GM12875 (cell line): ENCODE measurements at regions not wholly inside any gene's neighbourhood (a gene's known extent, or its start where the extent isn't known, plus 50 kb on each side); places are given as distances from the start of the nearest gene placed in this dataset.
A peak's percentile ranks its signal among the peaks of the same experiment; 100 is the strongest.

Experiments
- H3K4me3 ChIP-seq: one replicate; pipeline ENCODE4 v1.5.1; 2011; ENCODE audit warnings: low read depth, low read length, control low read depth
- TF ChIP-seq, protein P1 (sequence below): IDR thresholded peaks from 2 replicates; pipeline ENCODE4 v1.5.1; 2011; ENCODE audit warnings: low read depth, mild to moderate bottlenecking, control low read depth, inconsistent platforms, low read length, moderate library complexity, borderline replicate concordance; ENCODE audit not compliant: insufficient read depth

DNA sequence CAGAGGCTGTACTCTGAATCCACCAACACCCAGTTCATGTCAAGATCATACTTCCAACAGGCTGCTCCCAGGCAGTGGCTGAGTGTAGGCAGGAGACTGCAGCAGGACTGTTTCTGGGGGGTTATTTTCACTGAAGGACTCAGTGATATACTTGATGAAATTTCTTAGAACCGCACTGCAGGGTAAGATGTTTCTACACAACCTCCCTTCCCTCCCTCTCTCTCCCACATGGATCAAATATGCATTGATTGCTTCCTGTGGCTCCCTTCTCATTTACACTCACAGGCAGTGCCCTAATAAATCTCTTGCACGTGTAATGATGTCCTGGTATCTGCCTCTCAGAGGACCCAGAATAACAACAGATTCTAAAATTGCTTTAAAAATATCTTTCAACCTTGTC lies 251.3 kb upstream of the CCDC179 start:
- H3K4me3 ChIP-seq = no peak overlapping the region
- TF ChIP-seq, protein P1, sequence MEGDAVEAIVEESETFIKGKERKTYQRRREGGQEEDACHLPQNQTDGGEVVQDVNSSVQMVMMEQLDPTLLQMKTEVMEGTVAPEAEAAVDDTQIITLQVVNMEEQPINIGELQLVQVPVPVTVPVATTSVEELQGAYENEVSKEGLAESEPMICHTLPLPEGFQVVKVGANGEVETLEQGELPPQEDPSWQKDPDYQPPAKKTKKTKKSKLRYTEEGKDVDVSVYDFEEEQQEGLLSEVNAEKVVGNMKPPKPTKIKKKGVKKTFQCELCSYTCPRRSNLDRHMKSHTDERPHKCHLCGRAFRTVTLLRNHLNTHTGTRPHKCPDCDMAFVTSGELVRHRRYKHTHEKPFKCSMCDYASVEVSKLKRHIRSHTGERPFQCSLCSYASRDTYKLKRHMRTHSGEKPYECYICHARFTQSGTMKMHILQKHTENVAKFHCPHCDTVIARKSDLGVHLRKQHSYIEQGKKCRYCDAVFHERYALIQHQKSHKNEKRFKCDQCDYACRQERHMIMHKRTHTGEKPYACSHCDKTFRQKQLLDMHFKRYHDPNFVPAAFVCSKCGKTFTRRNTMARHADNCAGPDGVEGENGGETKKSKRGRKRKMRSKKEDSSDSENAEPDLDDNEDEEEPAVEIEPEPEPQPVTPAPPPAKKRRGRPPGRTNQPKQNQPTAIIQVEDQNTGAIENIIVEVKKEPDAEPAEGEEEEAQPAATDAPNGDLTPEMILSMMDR = no peak

DNA sequence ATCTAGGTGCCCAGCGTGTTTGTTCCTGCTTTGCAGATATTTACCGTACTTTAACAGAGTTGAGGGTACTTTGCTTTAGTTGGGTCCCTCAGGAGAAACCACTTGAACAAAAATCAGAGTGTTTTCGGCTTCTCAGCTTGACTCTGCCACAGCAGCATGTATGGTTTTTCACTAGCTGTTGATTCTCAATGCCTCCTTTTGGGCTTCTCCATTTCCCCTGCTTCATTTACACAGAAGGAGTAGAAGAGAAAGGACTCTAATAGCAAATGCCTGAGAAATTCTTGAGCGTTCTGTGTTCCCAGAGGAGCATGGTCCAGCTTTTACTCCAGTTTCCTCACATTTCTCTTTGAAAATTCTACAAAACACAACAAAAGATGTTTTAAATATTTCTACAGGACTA lies 252.1 kb upstream of the CCDC179 start:
- TF ChIP-seq, protein P1 = no peak
- H3K4me3 ChIP-seq = no peak overlapping the region

DNA sequence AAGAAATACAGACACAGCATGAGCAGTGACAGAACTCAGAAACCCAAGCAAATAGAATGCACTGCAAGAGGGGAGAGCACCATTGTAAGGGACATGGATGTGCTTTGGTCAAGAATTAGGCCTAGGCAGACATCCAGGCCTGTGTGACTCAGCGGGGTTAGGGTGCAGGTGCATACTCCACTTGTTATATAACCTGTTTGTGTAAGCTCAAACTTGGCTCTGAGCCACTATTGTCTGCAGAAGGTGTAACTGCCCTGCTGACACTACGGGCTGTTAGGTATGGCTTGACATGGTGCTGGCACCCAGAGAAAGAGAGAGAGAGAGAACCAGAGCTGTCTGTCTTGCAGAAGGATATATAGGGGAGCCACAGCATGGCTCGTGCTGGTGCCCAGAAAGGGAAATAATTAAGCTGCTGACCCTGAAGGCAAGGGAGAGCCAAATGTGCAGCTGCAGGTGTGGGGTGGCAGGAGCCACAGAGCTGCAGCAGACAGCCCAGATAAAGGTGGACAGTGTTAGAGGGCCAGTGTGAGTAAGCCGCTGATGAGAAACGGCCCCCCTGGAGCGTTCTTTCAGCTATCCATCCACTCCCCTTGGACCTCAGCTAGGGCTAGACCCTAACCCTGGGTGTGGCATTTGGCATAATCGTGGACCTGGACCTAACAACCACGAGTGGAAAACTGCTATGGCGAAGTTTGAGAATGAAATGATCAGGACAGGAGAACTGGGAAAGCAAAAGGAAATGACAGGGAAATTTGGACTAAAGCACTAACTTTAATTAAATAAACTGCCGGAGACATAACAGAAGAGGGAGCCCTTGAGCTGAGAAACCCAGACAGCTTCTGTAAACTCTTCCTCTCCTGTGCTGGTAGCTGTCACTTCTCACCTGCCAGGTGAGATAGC lies 253.0 kb upstream of the CCDC179 start:
- TF ChIP-seq, protein P1 = peak; percentile 40

DNA sequence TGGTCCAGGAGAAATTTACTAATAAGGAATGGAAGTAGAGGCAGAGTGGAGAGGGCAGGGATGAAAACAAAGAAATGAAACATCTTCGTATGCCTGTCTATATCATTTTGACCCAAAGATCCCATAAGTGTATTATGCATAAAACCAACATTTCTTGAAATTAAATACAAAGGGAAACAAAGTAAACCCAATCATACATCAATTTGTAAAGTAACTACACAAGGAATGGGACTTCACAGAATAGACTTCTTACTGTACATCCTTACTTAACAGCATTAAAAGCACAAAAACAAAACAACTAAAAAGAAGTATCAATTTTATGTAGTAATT lies 253.6 kb upstream of the CCDC179 start:
- TF ChIP-seq, protein P1 = no peak
- no peak overlapping the region for H3K4me3 ChIP-seq

More for the DNA sequence above, 253.0 kb upstream of the CCDC179 start:
- H3K4me3 ChIP-seq = no peak overlapping the region

DNA sequence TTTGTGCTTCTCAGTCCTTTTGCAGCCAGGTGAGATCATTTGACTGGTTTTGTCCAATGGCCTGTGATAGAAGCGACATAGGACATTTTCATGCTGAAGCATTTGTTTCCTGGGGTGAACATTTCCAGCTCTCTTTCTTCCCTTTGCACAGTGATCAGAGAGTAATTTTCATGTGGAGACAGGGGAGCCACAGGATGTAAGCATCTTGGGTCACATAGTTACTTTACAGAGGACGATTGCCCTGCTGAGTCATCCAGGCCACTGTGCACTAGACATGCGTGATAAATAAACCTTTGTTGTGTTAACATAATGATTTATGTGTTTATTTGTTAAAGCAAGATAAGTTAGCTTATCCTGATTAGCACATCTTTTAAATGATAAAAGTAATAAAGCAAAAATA lies 263.5 kb upstream of the CCDC179 start:
- TF ChIP-seq, protein P1 = no peak
- no peak overlapping the region for H3K4me3 ChIP-seq

DNA sequence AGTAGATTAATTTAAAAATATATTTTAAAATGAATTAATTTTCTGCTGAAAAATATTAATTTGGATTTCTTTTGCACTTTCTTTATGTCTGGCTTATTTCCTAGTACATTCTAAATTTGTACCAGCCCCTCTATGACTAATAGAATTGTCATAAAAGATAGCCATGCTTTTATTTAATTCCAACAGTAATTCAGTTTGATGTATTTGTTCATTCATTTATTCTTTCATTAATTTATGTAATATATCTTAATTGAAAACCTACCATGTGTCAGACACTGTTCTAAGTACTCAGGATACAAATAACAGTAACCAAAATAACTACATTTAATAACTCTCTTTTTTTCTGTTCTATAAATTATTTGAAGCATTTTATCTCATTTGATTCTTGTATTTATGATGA lies 264.0 kb upstream of the CCDC179 start:
- no peak overlapping the region for H3K4me3 ChIP-seq
- TF ChIP-seq, protein P1 = no peak

DNA sequence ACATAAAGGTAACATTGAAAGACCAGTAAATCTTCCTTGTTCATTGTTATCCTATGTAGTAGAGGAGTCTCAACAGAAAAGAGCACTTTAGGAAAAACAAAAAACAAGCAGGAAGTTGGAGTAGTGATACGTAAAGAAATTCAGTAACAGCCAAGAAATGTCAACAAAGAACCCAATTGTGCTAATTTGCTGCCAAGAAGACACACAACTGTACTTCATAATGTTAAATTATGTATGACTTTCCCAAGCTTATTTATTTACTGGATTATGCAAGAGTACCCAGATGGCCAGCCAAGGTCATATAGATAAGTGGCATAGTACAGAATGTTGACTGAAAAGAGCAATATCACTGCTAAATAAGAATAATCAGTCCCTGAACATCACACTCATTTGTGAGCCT lies 264.7 kb upstream of the CCDC179 start:
- H3K4me3 ChIP-seq = no peak overlapping the region
- TF ChIP-seq, protein P1 = no peak
